ENCODE measurements at regions not wholly inside any gene's neighbourhood (a gene's known extent, or its start where the extent isn't known, plus 50 kb on each side); places are given as distances from the start of the nearest gene placed in this dataset.

GRCh38 chr6:147722158-147722557 is 213.7 kb downstream of the SAMD5 start:
- no peak for DNase-seq

- no peak for DNase-seq
These were observed 216.0 kb downstream of the SAMD5 start for GRCh38 chr6:147724454-147724853.

- DNase-seq: no peak
These were observed 217.9 kb downstream of the SAMD5 start for GRCh38 chr6:147726342-147726741.

GRCh38 chr6:147728903-147729302 is 220.4 kb downstream of the SAMD5 start:
- no peak for DNase-seq

- DNase-seq: no peak
These were observed 225.2 kb downstream of the SAMD5 start for GRCh38 chr6:147733686-147734085.

GRCh38 chr6:147734151-147734550 is 225.7 kb downstream of the SAMD5 start:
- DNase-seq: no peak

- no peak for DNase-seq
These were observed 227.4 kb downstream of the SAMD5 start for GRCh38 chr6:147735924-147736323.

GRCh38 chr6:147737115-147737514 is 228.6 kb downstream of the SAMD5 start:
- DNase-seq: no peak

GRCh38 chr6:147738099-147738498 is 229.6 kb downstream of the SAMD5 start:
- no peak for DNase-seq

- DNase-seq: no peak
These were observed 230.1 kb downstream of the SAMD5 start for GRCh38 chr6:147738516-147739162.

GRCh38 chr6:147740326-147740725 is 231.8 kb downstream of the SAMD5 start:
- no peak for DNase-seq

GRCh38 chr6:147740916-147741315 is 232.4 kb downstream of the SAMD5 start:
- DNase-seq: no peak

- no peak for DNase-seq
These were observed 232.9 kb downstream of the SAMD5 start for GRCh38 chr6:147741389-147741788.

GRCh38 chr6:147742440-147742839 is 233.9 kb downstream of the SAMD5 start:
- no peak for DNase-seq

GRCh38 chr6:147744012-147744411 is 235.5 kb downstream of the SAMD5 start:
- DNase-seq: no peak

- no peak for DNase-seq
These were observed 240.8 kb downstream of the SAMD5 start for GRCh38 chr6:147749331-147749730.

- DNase-seq: no peak
These were observed 241.9 kb downstream of the SAMD5 start for GRCh38 chr6:147750413-147750812.

- no peak for DNase-seq
These were observed 242.7 kb downstream of the SAMD5 start for GRCh38 chr6:147751232-147751631.

- DNase-seq: no peak
These were observed 244.4 kb downstream of the SAMD5 start for GRCh38 chr6:147752689-147753403.

- DNase-seq: no peak
These were observed 247.5 kb downstream of the SAMD5 start for GRCh38 chr6:147755999-147756398.

GRCh38 chr6:147756891-147757290 is 248.4 kb downstream of the SAMD5 start:
- no peak for DNase-seq

- no peak for DNase-seq
These were observed 248.8 kb downstream of the SAMD5 start for GRCh38 chr6:147757291-147757690.

- DNase-seq: no peak
These were observed 249.8 kb downstream of the SAMD5 start for GRCh38 chr6:147758303-147758702.

GRCh38 chr6:147759093-147759492 is 250.6 kb downstream of the SAMD5 start:
- DNase-seq: no peak

GRCh38 chr6:147759536-147759935 is 251.0 kb downstream of the SAMD5 start:
- no peak for DNase-seq
